H1 (cell line): ENCODE measurements at regions not wholly inside any gene's neighbourhood (a gene's known extent, or its start where the extent isn't known, plus 50 kb on each side); places are given as distances from the start of the nearest gene placed in this dataset.

Experiments used
- CTCF ChIA-PET: fragments of 300-600 bp; sonication (Branson Sonifier 250); formaldehyde crosslinking; loops from one replicate; lab custom pipeline; 2021; ENCODE audit not compliant: partially characterized antibody; lab: Charles Lee
- POLR2A ChIA-PET: fragments of 300-600 bp; sonication (Branson Sonifier 250); formaldehyde crosslinking; loops from one replicate; lab custom pipeline; 2021; ENCODE audit warnings: inconsistent platforms; ENCODE audit not compliant: partially characterized antibody; lab: Charles Lee
- DNase-seq, 2 experiments: peaks; one replicate each; pipeline versions ENCODE4 v3.0.0 to v3.0.0-alpha.2; 2010 to 2022; ENCODE audit warnings: low spot score in 2 of 2, low read depth in 1 of 2, mixed read lengths in 1 of 2
- FAIRE-seq: peaks from 2 replicates; lab custom pipeline; 2011; peaks lifted over from hg19 to GRCh38; lab: Jason Lieb, UNC
- H2AFZ ChIP-seq: 2 replicates; pipeline ENCODE4 v1.8.1; 2012; ENCODE audit warnings: low read length, inconsistent platforms
- H2AK5ac ChIP-seq: 2 replicates; pipeline ENCODE4 v1.6.1; 2013; ENCODE audit warnings: low read depth, low read length
- H2BK120ac ChIP-seq: replicated peaks from 2 replicates; pipeline ENCODE3; 2013; ENCODE audit warnings: low read depth, low read length, inconsistent platforms
- H2BK12ac ChIP-seq: 2 replicates; pipeline ENCODE4 v1.6.1; 2013; ENCODE audit warnings: low read depth, low read length
- H2BK15ac ChIP-seq: 2 replicates; pipeline ENCODE4 v1.6.1; 2013; ENCODE audit warnings: low read length
- H2BK20ac ChIP-seq: 2 replicates; pipeline ENCODE4 v1.6.1; 2013; ENCODE audit warnings: low read length
- H2BK5ac ChIP-seq: 2 replicates; pipeline ENCODE4 v1.6.1; 2013; ENCODE audit warnings: low read depth, low read length
- H3K14ac ChIP-seq: 2 replicates; pipeline ENCODE4 v1.6.1; 2013; ENCODE audit warnings: inconsistent platforms; ENCODE audit not compliant: insufficient read length
- H3K18ac ChIP-seq: 2 replicates; pipeline ENCODE4 v1.6.1; 2013; ENCODE audit warnings: low read length; ENCODE audit errors: extremely low read depth
- H3K23ac ChIP-seq: 2 replicates; pipeline ENCODE4 v1.6.1; 2013; ENCODE audit warnings: inconsistent platforms; ENCODE audit not compliant: insufficient read length
- H3K23me2 ChIP-seq: 2 replicates; pipeline ENCODE4 v1.6.1; 2013; ENCODE audit warnings: low read depth, low read length
- H3K27ac ChIP-seq: 2 replicates; pipeline ENCODE4 v1.6.1; 2011; ENCODE audit warnings: low read depth, low read length, inconsistent platforms
- H3K27me3 ChIP-seq, 4 experiments: replicated peaks in 1 of 4; 1 replicate in 1 of 4; 2 replicates in 3 of 4; pipeline versions ENCODE4 v1.6.1 to v1.8.1; 2011 to 2013; ENCODE audit warnings: low read length in 3 of 4, mild to moderate bottlenecking in 3 of 4, inconsistent platforms in 2 of 4, mixed read lengths in 2 of 4, moderate library complexity in 1 of 4; ENCODE audit not compliant: control insufficient read depth in 3 of 4, insufficient read depth in 3 of 4; ENCODE audit errors: extremely low read depth in 1 of 4
- H3K36me3 ChIP-seq, 4 experiments: 2 replicates each; pipeline versions ENCODE4 v1.6.1 to v1.8.1; 2011 to 2013; ENCODE audit warnings: mild to moderate bottlenecking in 4 of 4, low read length in 3 of 4, moderate library complexity in 2 of 4, control low read depth in 1 of 4, inconsistent platforms in 1 of 4; ENCODE audit not compliant: insufficient read depth in 4 of 4, control insufficient read depth in 2 of 4
- H3K4ac ChIP-seq: replicated peaks from 2 replicates; pipeline ENCODE3; 2013; ENCODE audit warnings: low read length, low read depth, mixed read lengths, inconsistent platforms; ENCODE audit not compliant: insufficient read length
- H3K4me1 ChIP-seq, 4 experiments: replicated peaks in 1 of 4; 1 replicate in 1 of 4; 2 replicates in 3 of 4; pipeline versions ENCODE4 v1.6.1 to v1.8.1; 2011 to 2013; ENCODE audit warnings: low read length in 3 of 4, inconsistent platforms in 2 of 4, mixed read lengths in 1 of 4; ENCODE audit not compliant: insufficient read depth in 4 of 4, control insufficient read depth in 3 of 4
- H3K4me2 ChIP-seq, 2 experiments: 2 replicates each; pipeline versions ENCODE4 v1.6.1 to v1.8.1; 2011 to 2013; ENCODE audit warnings: low read depth in 2 of 2, low read length in 2 of 2, control low read depth in 1 of 2, inconsistent platforms in 1 of 2, mild to moderate bottlenecking in 1 of 2; ENCODE audit not compliant: insufficient read depth in 1 of 2
- H3K4me3 ChIP-seq, 4 experiments: fragments of 200-600, 300-600 bp in 1 of 4; sonication (generic), shearing (Covaris generic), sonication (Bioruptor Twin) in 1 of 4; 2 replicates each; pipeline versions ENCODE4 v1.5.1 to v1.8.1; 2011 to 2016; ENCODE audit warnings: low read length in 4 of 4, low read depth in 3 of 4, control low read depth in 2 of 4, inconsistent platforms in 2 of 4, mild to moderate bottlenecking in 2 of 4, mixed read lengths in 1 of 4, moderate library complexity in 1 of 4; ENCODE audit not compliant: insufficient read depth in 2 of 4; ENCODE audit errors: extremely low read depth in 1 of 4
- H3K56ac ChIP-seq: replicated peaks from 2 replicates; pipeline ENCODE3; 2013; ENCODE audit warnings: low read depth, mild to moderate bottlenecking, mixed read lengths, low read length, inconsistent platforms; ENCODE audit not compliant: insufficient read length
- H3K79me1 ChIP-seq: 2 replicates; pipeline ENCODE4 v1.6.1; 2013; ENCODE audit warnings: low read depth, low read length, control low read depth
- H3K79me2 ChIP-seq, 2 experiments: 2 replicates each; pipeline versions ENCODE4 v1.6.1 to v1.8.1; 2012 to 2013; ENCODE audit warnings: low read length in 2 of 2, mild to moderate bottlenecking in 2 of 2, inconsistent platforms in 1 of 2; ENCODE audit not compliant: insufficient read depth in 2 of 2, control insufficient read depth in 1 of 2
- H3K9ac ChIP-seq, 4 experiments: replicated peaks in 1 of 4; 1 replicate in 1 of 4; 2 replicates in 3 of 4; pipeline versions ENCODE4 v1.6.1 to v1.8.1; 2011 to 2013; ENCODE audit warnings: low read depth in 3 of 4, low read length in 3 of 4, control low read depth in 2 of 4, mild to moderate bottlenecking in 2 of 4, moderate library complexity in 2 of 4, inconsistent platforms in 1 of 4; ENCODE audit errors: extremely low read depth in 1 of 4
- H3K9me3 ChIP-seq, 2 experiments: 2 replicates each; pipeline versions ENCODE4 v1.6.1 to v1.8.1; 2012 to 2013; ENCODE audit warnings: mild to moderate bottlenecking in 2 of 2, moderate library complexity in 2 of 2, control low read depth in 1 of 2, inconsistent platforms in 1 of 2, low read depth in 1 of 2, low read length in 1 of 2, mixed read lengths in 1 of 2; ENCODE audit not compliant: insufficient read depth in 2 of 2
- H4K20me1 ChIP-seq, 2 experiments: replicated peaks in 1 of 2; 2 replicates each; pipeline versions ENCODE3 to v1.8.1; 2011 to 2013; ENCODE audit warnings: inconsistent platforms in 2 of 2, low read length in 2 of 2, mild to moderate bottlenecking in 1 of 2; ENCODE audit not compliant: insufficient read depth in 2 of 2, control insufficient read depth in 1 of 2
- H4K5ac ChIP-seq: 2 replicates; pipeline ENCODE4 v1.6.1; 2013; ENCODE audit warnings: low read length, low read depth, mixed read lengths, inconsistent platforms; ENCODE audit not compliant: insufficient read length
- H4K8ac ChIP-seq: 2 replicates; pipeline ENCODE4 v1.8.0; 2013; ENCODE audit warnings: mild to moderate bottlenecking, moderate library complexity, low read length, inconsistent platforms; ENCODE audit not compliant: insufficient read depth; ENCODE audit errors: extremely low read depth
- H4K91ac ChIP-seq: replicated peaks from 2 replicates; pipeline ENCODE3; 2013; ENCODE audit warnings: low read length, mixed read lengths, inconsistent platforms; ENCODE audit not compliant: insufficient read length
- EP300 ChIP-seq, 2 experiments: IDR thresholded peaks; 1 replicate in 1 of 2; 2 replicates in 1 of 2; pipeline ENCODE4 v1.6.1; 2011 to 2012; ENCODE audit warnings: low read depth in 2 of 2, low read length in 2 of 2, mild to moderate bottlenecking in 2 of 2, borderline replicate concordance in 1 of 2, inconsistent platforms in 1 of 2, moderate library complexity in 1 of 2
- SIRT6 ChIP-seq: IDR thresholded peaks from one replicate; pipeline ENCODE4 v1.7.1; 2012; ENCODE audit warnings: low read length, inconsistent platforms
- WGBS, 2 experiments: shearing (Covaris generic) in 1 of 2; methylation state at CpG; one replicate each; pipeline versions ENCODE4 v1.1.6 to v1.1.7; 2013 to 2015; ENCODE audit warnings: low lambda C conversion rate in 2 of 2, mixed read lengths in 2 of 2, inconsistent platforms in 1 of 2, low coverage in 1 of 2, missing lambda C conversion rate in 1 of 2; ENCODE audit not compliant: insufficient replicate concordance in 2 of 2, insufficient coverage in 1 of 2, insufficient read length in 1 of 2; ENCODE audit errors: extremely low coverage in 1 of 2, missing lambda C conversion rate in 1 of 2; 5-methylcytosine and 5-hydroxymethylcytosine counted together

GRCh38 chr5:38151878-38152277 lies 106.5 kb upstream of the EGFLAM start:
- Histone ChIP-seq H3K27ac (no peak overlapping the region), H2BK120ac (no peak overlapping the region), H2BK5ac (no peak overlapping the region), H3K36me3 (no peaks in the 10 kb centered on the region), H3K79me2 (no peaks in the 10 kb centered on the region), H4K20me1 (no peaks in the 10 kb centered on the region), H2AFZ (no peak overlapping the region), H2BK15ac (no peak overlapping the region), H2AK5ac (no peak overlapping the region), H3K14ac (no peak overlapping the region), H4K8ac (no peak overlapping the region)
- WGBS, 2 experiments = 91% methylated on average over 2 of the region's 2 CpGs; no CpG with 5 or more reads in 1 of the 2 experiments
- TF ChIP-seq EP300 (IDR thresholded peaks at IDR 0.05; ENCODE audit: borderline replicate concordance in 1 of 2, low read depth in 2 of 2, low read length in 2 of 2) (no peak), SIRT6 (no peak)
- TF ChIP-seq, all 59 proteins: peak for 0
- ChIA-PET POLR2A (no interaction called here), CTCF (no interaction called here)
- FAIRE-seq (no peak), DNase-seq (no peak)
- H2BK20ac ChIP-seq = no peak overlapping the region
- H4K5ac ChIP-seq = no peak overlapping the region
- no peak overlapping the region for H3K56ac ChIP-seq
- no peak overlapping the region for H3K18ac ChIP-seq
- H3K27me3 ChIP-seq = no peaks in the 10 kb centered on the region
- H3K4me2 ChIP-seq = no peak overlapping the region
- no peaks in the 10 kb centered on the region for H3K9me3 ChIP-seq
- H2BK12ac ChIP-seq = no peak overlapping the region
- no peaks in the 10 kb centered on the region for H3K79me1 ChIP-seq
- no peak overlapping the region for H3K4me3 ChIP-seq
- no peak overlapping the region for H3K23ac ChIP-seq
- no peak overlapping the region for H3K9ac ChIP-seq
- no peaks in the 10 kb centered on the region for H3K4me1 ChIP-seq
- no peaks in the 10 kb centered on the region for H3K23me2 ChIP-seq
- no peak overlapping the region for H4K91ac ChIP-seq
- no peak overlapping the region for H3K4ac ChIP-seq
